H1 (cell line): ENCODE measurements at regions not wholly inside any gene's neighbourhood (a gene's known extent, or its start where the extent isn't known, plus 50 kb on each side); places are given as distances from the start of the nearest gene placed in this dataset.

Experiments used
- CTCF ChIA-PET: fragments of 300-600 bp; sonication (Branson Sonifier 250); formaldehyde crosslinking; loops from one replicate; lab custom pipeline; 2021; ENCODE audit not compliant: partially characterized antibody; lab: Charles Lee
- POLR2A ChIA-PET: fragments of 300-600 bp; sonication (Branson Sonifier 250); formaldehyde crosslinking; loops from one replicate; lab custom pipeline; 2021; ENCODE audit warnings: inconsistent platforms; ENCODE audit not compliant: partially characterized antibody; lab: Charles Lee
- DNase-seq, 2 experiments: peaks; one replicate each; pipeline versions ENCODE4 v3.0.0 to v3.0.0-alpha.2; 2010 to 2022; ENCODE audit warnings: low spot score in 2 of 2, low read depth in 1 of 2, mixed read lengths in 1 of 2
- FAIRE-seq: peaks from 2 replicates; lab custom pipeline; 2011; peaks lifted over from hg19 to GRCh38; lab: Jason Lieb, UNC
- H2AFZ ChIP-seq: 2 replicates; pipeline ENCODE4 v1.8.1; 2012; ENCODE audit warnings: low read length, inconsistent platforms
- H2AK5ac ChIP-seq: 2 replicates; pipeline ENCODE4 v1.6.1; 2013; ENCODE audit warnings: low read depth, low read length
- H2BK120ac ChIP-seq: replicated peaks from 2 replicates; pipeline ENCODE3; 2013; ENCODE audit warnings: low read depth, low read length, inconsistent platforms
- H2BK12ac ChIP-seq: 2 replicates; pipeline ENCODE4 v1.6.1; 2013; ENCODE audit warnings: low read depth, low read length
- H2BK15ac ChIP-seq: 2 replicates; pipeline ENCODE4 v1.6.1; 2013; ENCODE audit warnings: low read length
- H2BK20ac ChIP-seq: 2 replicates; pipeline ENCODE4 v1.6.1; 2013; ENCODE audit warnings: low read length
- H2BK5ac ChIP-seq: 2 replicates; pipeline ENCODE4 v1.6.1; 2013; ENCODE audit warnings: low read depth, low read length
- H3K14ac ChIP-seq: 2 replicates; pipeline ENCODE4 v1.6.1; 2013; ENCODE audit warnings: inconsistent platforms; ENCODE audit not compliant: insufficient read length
- H3K18ac ChIP-seq: 2 replicates; pipeline ENCODE4 v1.6.1; 2013; ENCODE audit warnings: low read length; ENCODE audit errors: extremely low read depth
- H3K23ac ChIP-seq: 2 replicates; pipeline ENCODE4 v1.6.1; 2013; ENCODE audit warnings: inconsistent platforms; ENCODE audit not compliant: insufficient read length
- H3K23me2 ChIP-seq: 2 replicates; pipeline ENCODE4 v1.6.1; 2013; ENCODE audit warnings: low read depth, low read length
- H3K27ac ChIP-seq: 2 replicates; pipeline ENCODE4 v1.6.1; 2011; ENCODE audit warnings: low read depth, low read length, inconsistent platforms
- H3K27me3 ChIP-seq, 4 experiments: replicated peaks in 1 of 4; 1 replicate in 1 of 4; 2 replicates in 3 of 4; pipeline versions ENCODE4 v1.6.1 to v1.8.1; 2011 to 2013; ENCODE audit warnings: low read length in 3 of 4, mild to moderate bottlenecking in 3 of 4, inconsistent platforms in 2 of 4, mixed read lengths in 2 of 4, moderate library complexity in 1 of 4; ENCODE audit not compliant: control insufficient read depth in 3 of 4, insufficient read depth in 3 of 4; ENCODE audit errors: extremely low read depth in 1 of 4
- H3K36me3 ChIP-seq, 4 experiments: 2 replicates each; pipeline versions ENCODE4 v1.6.1 to v1.8.1; 2011 to 2013; ENCODE audit warnings: mild to moderate bottlenecking in 4 of 4, low read length in 3 of 4, moderate library complexity in 2 of 4, control low read depth in 1 of 4, inconsistent platforms in 1 of 4; ENCODE audit not compliant: insufficient read depth in 4 of 4, control insufficient read depth in 2 of 4
- H3K4ac ChIP-seq: replicated peaks from 2 replicates; pipeline ENCODE3; 2013; ENCODE audit warnings: low read length, low read depth, mixed read lengths, inconsistent platforms; ENCODE audit not compliant: insufficient read length
- H3K4me1 ChIP-seq, 4 experiments: replicated peaks in 1 of 4; 1 replicate in 1 of 4; 2 replicates in 3 of 4; pipeline versions ENCODE4 v1.6.1 to v1.8.1; 2011 to 2013; ENCODE audit warnings: low read length in 3 of 4, inconsistent platforms in 2 of 4, mixed read lengths in 1 of 4; ENCODE audit not compliant: insufficient read depth in 4 of 4, control insufficient read depth in 3 of 4
- H3K4me2 ChIP-seq, 2 experiments: 2 replicates each; pipeline versions ENCODE4 v1.6.1 to v1.8.1; 2011 to 2013; ENCODE audit warnings: low read depth in 2 of 2, low read length in 2 of 2, control low read depth in 1 of 2, inconsistent platforms in 1 of 2, mild to moderate bottlenecking in 1 of 2; ENCODE audit not compliant: insufficient read depth in 1 of 2
- H3K4me3 ChIP-seq, 4 experiments: fragments of 200-600, 300-600 bp in 1 of 4; sonication (generic), shearing (Covaris generic), sonication (Bioruptor Twin) in 1 of 4; 2 replicates each; pipeline versions ENCODE4 v1.5.1 to v1.8.1; 2011 to 2016; ENCODE audit warnings: low read length in 4 of 4, low read depth in 3 of 4, control low read depth in 2 of 4, inconsistent platforms in 2 of 4, mild to moderate bottlenecking in 2 of 4, mixed read lengths in 1 of 4, moderate library complexity in 1 of 4; ENCODE audit not compliant: insufficient read depth in 2 of 4; ENCODE audit errors: extremely low read depth in 1 of 4
- H3K56ac ChIP-seq: replicated peaks from 2 replicates; pipeline ENCODE3; 2013; ENCODE audit warnings: low read depth, mild to moderate bottlenecking, mixed read lengths, low read length, inconsistent platforms; ENCODE audit not compliant: insufficient read length
- H3K79me1 ChIP-seq: 2 replicates; pipeline ENCODE4 v1.6.1; 2013; ENCODE audit warnings: low read depth, low read length, control low read depth
- H3K79me2 ChIP-seq, 2 experiments: 2 replicates each; pipeline versions ENCODE4 v1.6.1 to v1.8.1; 2012 to 2013; ENCODE audit warnings: low read length in 2 of 2, mild to moderate bottlenecking in 2 of 2, inconsistent platforms in 1 of 2; ENCODE audit not compliant: insufficient read depth in 2 of 2, control insufficient read depth in 1 of 2
- H3K9ac ChIP-seq, 4 experiments: replicated peaks in 1 of 4; 1 replicate in 1 of 4; 2 replicates in 3 of 4; pipeline versions ENCODE4 v1.6.1 to v1.8.1; 2011 to 2013; ENCODE audit warnings: low read depth in 3 of 4, low read length in 3 of 4, control low read depth in 2 of 4, mild to moderate bottlenecking in 2 of 4, moderate library complexity in 2 of 4, inconsistent platforms in 1 of 4; ENCODE audit errors: extremely low read depth in 1 of 4
- H3K9me3 ChIP-seq, 2 experiments: 2 replicates each; pipeline versions ENCODE4 v1.6.1 to v1.8.1; 2012 to 2013; ENCODE audit warnings: mild to moderate bottlenecking in 2 of 2, moderate library complexity in 2 of 2, control low read depth in 1 of 2, inconsistent platforms in 1 of 2, low read depth in 1 of 2, low read length in 1 of 2, mixed read lengths in 1 of 2; ENCODE audit not compliant: insufficient read depth in 2 of 2
- H4K20me1 ChIP-seq, 2 experiments: replicated peaks in 1 of 2; 2 replicates each; pipeline versions ENCODE3 to v1.8.1; 2011 to 2013; ENCODE audit warnings: inconsistent platforms in 2 of 2, low read length in 2 of 2, mild to moderate bottlenecking in 1 of 2; ENCODE audit not compliant: insufficient read depth in 2 of 2, control insufficient read depth in 1 of 2
- H4K5ac ChIP-seq: 2 replicates; pipeline ENCODE4 v1.6.1; 2013; ENCODE audit warnings: low read length, low read depth, mixed read lengths, inconsistent platforms; ENCODE audit not compliant: insufficient read length
- H4K8ac ChIP-seq: 2 replicates; pipeline ENCODE4 v1.8.0; 2013; ENCODE audit warnings: mild to moderate bottlenecking, moderate library complexity, low read length, inconsistent platforms; ENCODE audit not compliant: insufficient read depth; ENCODE audit errors: extremely low read depth
- H4K91ac ChIP-seq: replicated peaks from 2 replicates; pipeline ENCODE3; 2013; ENCODE audit warnings: low read length, mixed read lengths, inconsistent platforms; ENCODE audit not compliant: insufficient read length
- CEBPB ChIP-seq: IDR thresholded peaks from 2 replicates; pipeline ENCODE4 v1.6.1; 2012; ENCODE audit warnings: low read depth, low read length
- WGBS, 2 experiments: shearing (Covaris generic) in 1 of 2; methylation state at CpG; one replicate each; pipeline versions ENCODE4 v1.1.6 to v1.1.7; 2013 to 2015; ENCODE audit warnings: low lambda C conversion rate in 2 of 2, mixed read lengths in 2 of 2, inconsistent platforms in 1 of 2, low coverage in 1 of 2, missing lambda C conversion rate in 1 of 2; ENCODE audit not compliant: insufficient replicate concordance in 2 of 2, insufficient coverage in 1 of 2, insufficient read length in 1 of 2; ENCODE audit errors: extremely low coverage in 1 of 2, missing lambda C conversion rate in 1 of 2; 5-methylcytosine and 5-hydroxymethylcytosine counted together

- Histone ChIP-seq H3K36me3 (no peaks in the 10 kb centered on the region; a peak in 1 of 8 replicates), H4K91ac (no peak overlapping the region), H2BK120ac (no peak overlapping the region), H3K79me2 (no peaks in the 10 kb centered on the region), H2BK15ac (no peak overlapping the region), H3K4me1 (no peaks in the 10 kb centered on the region), H2BK20ac (no peak overlapping the region), H3K4me3 (no peak overlapping the region), H3K23ac (no peak overlapping the region), H3K14ac (no peak overlapping the region), H3K9ac (no peak overlapping the region), H3K4ac (no peak overlapping the region), H4K20me1 (no peaks in the 10 kb centered on the region), H3K79me1 (no peaks in the 10 kb centered on the region), H3K27ac (no peak overlapping the region), H3K23me2 (no peaks in the 10 kb centered on the region), H3K27me3 (no peaks in the 10 kb centered on the region), H3K18ac (no peak overlapping the region), H4K8ac (no peak overlapping the region), H3K56ac (no peak overlapping the region), H2AK5ac (no peak overlapping the region), H2AFZ (no peak overlapping the region), H3K4me2 (no peak overlapping the region), H2BK12ac (no peak overlapping the region), H2BK5ac (no peak overlapping the region), H3K9me3 (peaks cover 4% of the 10 kb centered on the region in 2 experiments; a peak in 2 of 4 replicates), H4K5ac (no peak overlapping the region)
- CTCF ChIA-PET, result no interaction called here
- POLR2A ChIA-PET, result no interaction called here
- FAIRE-seq (no peak), DNase-seq (no peak)
- WGBS, 2 experiments, result 84% methylated on average over 4 of the region's 4 CpGs; no CpG with 5 or more reads in 1 of the 2 experiments
- TF ChIP-seq CEBPB, result no peak
Observed at GRCh38 chr5:166582416-166582815, 1709.0 kb upstream of the WWC1 start.
